HEK293T (cell line): ENCODE measurements at regions not wholly inside any gene's neighbourhood (a gene's known extent, or its start where the extent isn't known, plus 50 kb on each side); places are given as distances from the start of the nearest gene placed in this dataset.

ENCODE experiments used
- ARNT ChIP-seq: fragments of 450-650 bp; IDR thresholded peaks from 2 replicates; pipeline ENCODE4 v1.6.1; 2017; ENCODE audit warnings: mild to moderate bottlenecking
- BHLHE40 ChIP-seq: fragments of 450-650 bp; IDR thresholded peaks from 2 replicates; pipeline ENCODE4 v1.6.1; 2016; ENCODE audit warnings: mild to moderate bottlenecking, moderate library complexity, borderline replicate concordance
- CTBP1 ChIP-seq: fragments of 450-650 bp; IDR thresholded peaks from 2 replicates; pipeline ENCODE4 v1.6.1; 2016; ENCODE audit warnings: borderline replicate concordance
- ELF4 ChIP-seq: fragments of 450-650 bp; IDR thresholded peaks from 2 replicates; pipeline ENCODE4 v1.6.1; 2017; ENCODE audit warnings: antibody characterized with exemption
- FOXA1 ChIP-seq: fragments of 450-650 bp; IDR thresholded peaks from 2 replicates; pipeline ENCODE4 v1.6.1; 2016; ENCODE audit warnings: mild to moderate bottlenecking
- FOXK2 ChIP-seq: fragments of 450-650 bp; IDR thresholded peaks from 2 replicates; pipeline ENCODE4 v1.6.1; 2016; ENCODE audit warnings: mild to moderate bottlenecking
- FOXM1 ChIP-seq: fragments of 450-650 bp; IDR thresholded peaks from 2 replicates; pipeline ENCODE4 v1.6.1; 2017; ENCODE audit warnings: mild to moderate bottlenecking, borderline replicate concordance
- LEF1 ChIP-seq: fragments of 450-650 bp; IDR thresholded peaks from 2 replicates; pipeline ENCODE4 v1.6.1; 2017; ENCODE audit warnings: mild to moderate bottlenecking, borderline replicate concordance
- NFRKB ChIP-seq: fragments of 450-650 bp; IDR thresholded peaks from 2 replicates; pipeline ENCODE4 v1.6.1; 2016; ENCODE audit warnings: mild to moderate bottlenecking, moderate library complexity
- SP1 ChIP-seq: fragments of 450-650 bp; IDR thresholded peaks from 2 replicates; pipeline ENCODE4 v1.6.1; 2017
- SUZ12 ChIP-seq: fragments of 450-650 bp; IDR thresholded peaks from 2 replicates; pipeline ENCODE4 v1.6.1; 2016; ENCODE audit warnings: mild to moderate bottlenecking
- TARDBP ChIP-seq: fragments of 450-650 bp; IDR thresholded peaks from 2 replicates; pipeline ENCODE4 v1.6.1; 2016
- TF ChIP-seq, protein P1 (sequence below): fragments of 450-650 bp; IDR thresholded peaks from 2 replicates; pipeline ENCODE4 v1.6.1; 2016

DNA sequence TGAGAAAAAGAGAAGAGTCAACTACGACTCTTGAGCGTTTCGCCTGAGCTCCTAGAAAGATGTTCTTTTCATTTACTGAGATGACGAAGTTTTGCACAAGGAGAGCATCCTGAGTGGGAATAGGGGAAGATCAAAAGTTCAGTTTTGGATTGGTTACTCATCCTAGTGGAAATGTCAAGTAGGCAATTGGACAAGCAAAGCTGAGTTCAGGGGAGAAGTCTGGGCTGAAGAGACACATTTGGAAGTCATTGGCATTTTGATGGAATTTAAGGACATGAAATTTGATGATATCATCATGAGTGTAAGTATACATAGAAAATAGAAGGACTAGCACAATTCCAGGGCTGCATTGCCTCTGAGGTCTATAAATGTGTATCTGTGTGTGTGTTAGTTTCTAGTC lies 416.6 kb downstream of the RAD51AP2 start:
- TF ChIP-seq, protein P1, sequence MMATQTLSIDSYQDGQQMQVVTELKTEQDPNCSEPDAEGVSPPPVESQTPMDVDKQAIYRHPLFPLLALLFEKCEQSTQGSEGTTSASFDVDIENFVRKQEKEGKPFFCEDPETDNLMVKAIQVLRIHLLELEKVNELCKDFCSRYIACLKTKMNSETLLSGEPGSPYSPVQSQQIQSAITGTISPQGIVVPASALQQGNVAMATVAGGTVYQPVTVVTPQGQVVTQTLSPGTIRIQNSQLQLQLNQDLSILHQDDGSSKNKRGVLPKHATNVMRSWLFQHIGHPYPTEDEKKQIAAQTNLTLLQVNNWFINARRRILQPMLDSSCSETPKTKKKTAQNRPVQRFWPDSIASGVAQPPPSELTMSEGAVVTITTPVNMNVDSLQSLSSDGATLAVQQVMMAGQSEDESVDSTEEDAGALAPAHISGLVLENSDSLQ: no peak
- TF ChIP-seq FOXM1 (no peak), SUZ12 (no peak), CTBP1 (no peak), FOXK2 (no peak), ELF4 (no peak), TARDBP (no peak), SP1 (no peak), LEF1 (no peak), ARNT (no peak), BHLHE40 (no peak), FOXA1 (no peak), NFRKB (no peak)
